WTC11 (cell line): ENCODE measurements at regions not wholly inside any gene's neighbourhood (a gene's known extent, or its start where the extent isn't known, plus 50 kb on each side); places are given as distances from the start of the nearest gene placed in this dataset.

ENCODE experiments used
- ATAC-seq: fragments of 200-7000 bp; cut with Tn5 transposase; 2 replicates; pipeline ENCODE4 v1.10.0; 2021; ENCODE audit warnings: mild to moderate bottlenecking, moderate library complexity
- CTCF ChIA-PET: fragments of 300-600 bp; sonication (Branson Sonifier 250); formaldehyde crosslinking; loops from one replicate; lab custom pipeline; 2021; ENCODE audit warnings: antibody characterized with exemption; lab: Charles Lee
- POLR2A ChIA-PET: fragments of 350-600 bp; sonication (Branson Sonifier 250); formaldehyde crosslinking; loops from one replicate; lab custom pipeline; 2021; ENCODE audit warnings: antibody characterized with exemption; lab: Charles Lee
- DNase-seq: peaks from one replicate; pipeline ENCODE4 v3.0.0; 2021; ENCODE audit warnings: low spot score
- H3K27ac Mint-ChIP-seq: 2 replicates; pipeline ENCODE4 v1.8.0; 2021; ENCODE audit warnings: mixed read lengths
- H3K27me3 Mint-ChIP-seq: 2 replicates; pipeline ENCODE4 v1.8.0; 2021; ENCODE audit warnings: low read depth, mild to moderate bottlenecking, moderate library complexity, mixed read lengths
- H3K36me3 Mint-ChIP-seq: 2 replicates; pipeline ENCODE4 v1.8.0; 2021; ENCODE audit warnings: mixed read lengths
- H3K4me1 Mint-ChIP-seq: 2 replicates; pipeline ENCODE4 v1.8.0; 2022; ENCODE audit warnings: mixed read lengths
- H3K4me3 Mint-ChIP-seq: 2 replicates; pipeline ENCODE4 v1.8.0; 2021; ENCODE audit warnings: mild to moderate bottlenecking, moderate library complexity, mixed read lengths
- H3K9me3 Mint-ChIP-seq: 2 replicates; pipeline ENCODE4 v1.8.0; 2021; ENCODE audit warnings: mixed read lengths
- AFF4 ChIP-seq: sonication (generic); formaldehyde crosslinking; IDR thresholded peaks from 2 replicates; pipeline ENCODE4 v1.8.1; 2023; ENCODE audit warnings: mild to moderate bottlenecking, missing genetic modification reagents, borderline replicate concordance
- ATF1 ChIP-seq: sonication (generic); formaldehyde crosslinking; IDR thresholded peaks from 2 replicates; pipeline ENCODE4 v1.8.1; 2023; ENCODE audit warnings: mild to moderate bottlenecking, moderate library complexity, missing genetic modification reagents
- CREM ChIP-seq: sonication (generic); formaldehyde crosslinking; IDR thresholded peaks from 2 replicates; pipeline ENCODE4 v1.8.1; 2022; ENCODE audit warnings: mild to moderate bottlenecking, missing genetic modification reagents, moderate library complexity
- IRF2 ChIP-seq: sonication (generic); formaldehyde crosslinking; IDR thresholded peaks from 2 replicates; pipeline ENCODE4 v1.8.0; 2022; ENCODE audit warnings: low read depth, missing genetic modification reagents, borderline replicate concordance
- KAT7 ChIP-seq: sonication (generic); formaldehyde crosslinking; IDR thresholded peaks from 2 replicates; pipeline ENCODE4 v1.8.1; 2023; ENCODE audit warnings: missing genetic modification reagents, mild to moderate bottlenecking, borderline replicate concordance
- MLX ChIP-seq: sonication (generic); formaldehyde crosslinking; IDR thresholded peaks from 2 replicates; pipeline ENCODE4 v1.8.1; 2023; ENCODE audit warnings: mild to moderate bottlenecking, missing genetic modification reagents, moderate library complexity
- NR2C2 ChIP-seq: sonication (generic); formaldehyde crosslinking; IDR thresholded peaks from 2 replicates; pipeline ENCODE4 v1.8.0; 2022; ENCODE audit warnings: mild to moderate bottlenecking, missing genetic modification reagents
- NR3C1 ChIP-seq: sonication (generic); formaldehyde crosslinking; conservative IDR thresholded peaks from 2 replicates; pipeline ENCODE4 v1.8.1; 2023; ENCODE audit warnings: low read depth, mild to moderate bottlenecking, missing genetic modification reagents
- PREB ChIP-seq: sonication (generic); formaldehyde crosslinking; IDR thresholded peaks from 2 replicates; pipeline ENCODE4 v1.8.1; 2022; ENCODE audit warnings: mild to moderate bottlenecking, missing genetic modification reagents, moderate library complexity, borderline replicate concordance
- SMAD4 ChIP-seq: sonication (generic); formaldehyde crosslinking; IDR thresholded peaks from 2 replicates; pipeline ENCODE4 v1.8.0; 2022; ENCODE audit warnings: mild to moderate bottlenecking, missing genetic modification reagents
- ZNF232 ChIP-seq: sonication (generic); formaldehyde crosslinking; IDR thresholded peaks from 2 replicates; pipeline ENCODE4 v1.8.0; 2022; ENCODE audit warnings: mild to moderate bottlenecking, missing genetic modification reagents
- ZNF416 ChIP-seq: fragments of 250-450 bp; sonication (Bioruptor Pico); IDR thresholded peaks from 2 replicates; pipeline ENCODE4 v1.9.0; 2021; ENCODE audit warnings: mild to moderate bottlenecking, inconsistent platforms
- TF ChIP-seq, protein P1 (sequence below): fragments of 250-450 bp; sonication (Bioruptor Pico); IDR thresholded peaks from 2 replicates; pipeline ENCODE4 v1.9.0; 2021; ENCODE audit warnings: moderate library complexity, mild to moderate bottlenecking, inconsistent platforms, borderline replicate concordance
- TF ChIP-seq, protein P2 (sequence below): sonication (generic); formaldehyde crosslinking; IDR thresholded peaks from 2 replicates; pipeline ENCODE4 v1.8.0; 2023; ENCODE audit warnings: mild to moderate bottlenecking, missing genetic modification reagents
- TF ChIP-seq, protein P3 (sequence below): fragments of 250-450 bp; sonication (Bioruptor Pico); IDR thresholded peaks from 2 replicates; pipeline ENCODE4 v1.9.0; 2021; ENCODE audit warnings: mild to moderate bottlenecking, borderline replicate concordance

DNA sequence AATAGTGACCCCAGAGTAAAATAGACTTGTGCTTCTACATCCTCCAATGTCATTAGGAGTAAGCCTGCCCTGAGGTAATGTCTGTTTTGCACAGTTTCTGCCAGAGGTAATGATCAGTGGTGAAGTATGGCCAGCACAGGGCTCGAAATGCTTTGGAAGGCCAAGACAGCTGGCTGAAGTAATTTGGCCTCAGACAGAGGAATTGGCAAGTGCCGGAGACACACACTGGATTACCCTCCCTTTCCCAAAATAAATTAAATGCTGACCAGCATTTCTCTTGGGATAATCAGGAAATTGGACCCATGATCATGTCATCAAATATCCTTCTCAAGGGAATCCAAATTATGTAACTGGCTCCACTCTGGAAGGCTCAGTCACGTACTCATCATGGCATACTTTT is 379.0 kb upstream of the CHST9 start:
- Mint-ChIP-seq H3K4me1 (peaks cover 66% of the 10 kb centered on the region), H3K4me3 (no peak overlapping the region), H3K27ac (no peak overlapping the region), H3K27me3 (peaks cover 3% of the 10 kb centered on the region; the same call in 1 of the 2 replicates), H3K36me3 (peaks cover 3% of the 10 kb centered on the region), H3K9me3 (peaks cover 4% of the 10 kb centered on the region)
- ATAC-seq (no peak), DNase-seq (no peak)
- ChIA-PET CTCF (interaction anchor here (1.4 kb wide), 1 partner anchor 41 kb away, joined by 4 read pairs; no protein-coding TSS in a partner anchor), POLR2A (no interaction called here)
- TF ChIP-seq AFF4 (CRISPR knock-in tag), result no peak
- TF ChIP-seq KAT7, result no peak
- no peak for TF ChIP-seq IRF2 (CRISPR knock-in tag)
- TF ChIP-seq, protein P1, sequence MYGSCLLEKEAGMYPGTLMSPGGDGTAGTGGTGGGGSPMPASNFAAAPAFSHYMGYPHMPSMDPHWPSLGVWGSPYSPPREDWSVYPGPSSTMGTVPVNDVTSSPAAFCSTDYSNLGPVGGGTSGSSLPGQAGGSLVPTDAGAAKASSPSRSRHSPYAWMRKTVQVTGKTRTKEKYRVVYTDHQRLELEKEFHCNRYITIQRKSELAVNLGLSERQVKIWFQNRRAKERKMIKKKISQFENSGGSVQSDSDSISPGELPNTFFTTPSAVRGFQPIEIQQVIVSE (CRISPR knock-in tag), result no peak
- no peak for TF ChIP-seq ZNF416
- TF ChIP-seq MLX (CRISPR knock-in tag), result no peak
- no peak for TF ChIP-seq NR2C2 (CRISPR knock-in tag)
- no peak for TF ChIP-seq ZNF232
- TF ChIP-seq, protein P2, sequence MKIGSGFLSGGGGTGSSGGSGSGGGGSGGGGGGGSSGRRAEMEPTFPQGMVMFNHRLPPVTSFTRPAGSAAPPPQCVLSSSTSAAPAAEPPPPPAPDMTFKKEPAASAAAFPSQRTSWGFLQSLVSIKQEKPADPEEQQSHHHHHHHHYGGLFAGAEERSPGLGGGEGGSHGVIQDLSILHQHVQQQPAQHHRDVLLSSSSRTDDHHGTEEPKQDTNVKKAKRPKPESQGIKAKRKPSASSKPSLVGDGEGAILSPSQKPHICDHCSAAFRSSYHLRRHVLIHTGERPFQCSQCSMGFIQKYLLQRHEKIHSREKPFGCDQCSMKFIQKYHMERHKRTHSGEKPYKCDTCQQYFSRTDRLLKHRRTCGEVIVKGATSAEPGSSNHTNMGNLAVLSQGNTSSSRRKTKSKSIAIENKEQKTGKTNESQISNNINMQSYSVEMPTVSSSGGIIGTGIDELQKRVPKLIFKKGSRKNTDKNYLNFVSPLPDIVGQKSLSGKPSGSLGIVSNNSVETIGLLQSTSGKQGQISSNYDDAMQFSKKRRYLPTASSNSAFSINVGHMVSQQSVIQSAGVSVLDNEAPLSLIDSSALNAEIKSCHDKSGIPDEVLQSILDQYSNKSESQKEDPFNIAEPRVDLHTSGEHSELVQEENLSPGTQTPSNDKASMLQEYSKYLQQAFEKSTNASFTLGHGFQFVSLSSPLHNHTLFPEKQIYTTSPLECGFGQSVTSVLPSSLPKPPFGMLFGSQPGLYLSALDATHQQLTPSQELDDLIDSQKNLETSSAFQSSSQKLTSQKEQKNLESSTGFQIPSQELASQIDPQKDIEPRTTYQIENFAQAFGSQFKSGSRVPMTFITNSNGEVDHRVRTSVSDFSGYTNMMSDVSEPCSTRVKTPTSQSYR, result no peak
- no peak for TF ChIP-seq NR3C1 (CRISPR knock-in tag)
- TF ChIP-seq PREB (CRISPR knock-in tag), result no peak
- no peak for TF ChIP-seq CREM (CRISPR knock-in tag)
- no peak for TF ChIP-seq SMAD4 (CRISPR knock-in tag)
- TF ChIP-seq, protein P3, sequence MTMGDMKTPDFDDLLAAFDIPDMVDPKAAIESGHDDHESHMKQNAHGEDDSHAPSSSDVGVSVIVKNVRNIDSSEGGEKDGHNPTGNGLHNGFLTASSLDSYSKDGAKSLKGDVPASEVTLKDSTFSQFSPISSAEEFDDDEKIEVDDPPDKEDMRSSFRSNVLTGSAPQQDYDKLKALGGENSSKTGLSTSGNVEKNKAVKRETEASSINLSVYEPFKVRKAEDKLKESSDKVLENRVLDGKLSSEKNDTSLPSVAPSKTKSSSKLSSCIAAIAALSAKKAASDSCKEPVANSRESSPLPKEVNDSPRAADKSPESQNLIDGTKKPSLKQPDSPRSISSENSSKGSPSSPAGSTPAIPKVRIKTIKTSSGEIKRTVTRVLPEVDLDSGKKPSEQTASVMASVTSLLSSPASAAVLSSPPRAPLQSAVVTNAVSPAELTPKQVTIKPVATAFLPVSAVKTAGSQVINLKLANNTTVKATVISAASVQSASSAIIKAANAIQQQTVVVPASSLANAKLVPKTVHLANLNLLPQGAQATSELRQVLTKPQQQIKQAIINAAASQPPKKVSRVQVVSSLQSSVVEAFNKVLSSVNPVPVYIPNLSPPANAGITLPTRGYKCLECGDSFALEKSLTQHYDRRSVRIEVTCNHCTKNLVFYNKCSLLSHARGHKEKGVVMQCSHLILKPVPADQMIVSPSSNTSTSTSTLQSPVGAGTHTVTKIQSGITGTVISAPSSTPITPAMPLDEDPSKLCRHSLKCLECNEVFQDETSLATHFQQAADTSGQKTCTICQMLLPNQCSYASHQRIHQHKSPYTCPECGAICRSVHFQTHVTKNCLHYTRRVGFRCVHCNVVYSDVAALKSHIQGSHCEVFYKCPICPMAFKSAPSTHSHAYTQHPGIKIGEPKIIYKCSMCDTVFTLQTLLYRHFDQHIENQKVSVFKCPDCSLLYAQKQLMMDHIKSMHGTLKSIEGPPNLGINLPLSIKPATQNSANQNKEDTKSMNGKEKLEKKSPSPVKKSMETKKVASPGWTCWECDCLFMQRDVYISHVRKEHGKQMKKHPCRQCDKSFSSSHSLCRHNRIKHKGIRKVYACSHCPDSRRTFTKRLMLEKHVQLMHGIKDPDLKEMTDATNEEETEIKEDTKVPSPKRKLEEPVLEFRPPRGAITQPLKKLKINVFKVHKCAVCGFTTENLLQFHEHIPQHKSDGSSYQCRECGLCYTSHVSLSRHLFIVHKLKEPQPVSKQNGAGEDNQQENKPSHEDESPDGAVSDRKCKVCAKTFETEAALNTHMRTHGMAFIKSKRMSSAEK (CRISPR knock-in tag), result no peak
- no peak for TF ChIP-seq ATF1 (CRISPR knock-in tag)
